Sciatic nerve (tissue), 2 donors: ENCODE measurements at regions not wholly inside any gene's neighbourhood (a gene's known extent, or its start where the extent isn't known, plus 50 kb on each side); places are given as distances from the start of the nearest gene placed in this dataset.
"Not testable (repeated sequence)": the region's sequence is repeated elsewhere in the genome, so short reads cannot be mapped to it uniquely, and the experiment has no call there.

Experiments
- ATAC-seq: fragments of 200-7000 bp; cut with Tn5 transposase; one replicate; pipeline ENCODE4 v1.9.1; 2020; ENCODE audit warnings: mild to moderate bottlenecking, moderate library complexity
- DNase-seq: peaks from one replicate; pipeline ENCODE4 v3.0.0-alpha.2; 2020; ENCODE audit warnings: low spot score
- intact Hi-C: fragments of 100-400 bp; cut with DNase I; formaldehyde crosslinking; loops from one replicate; pipeline ENCODE4 v1.14.2; 2022
- donor health status: DM: no; HTN: no; CAD: no.
- donor health status: DM: no; HTN: no; CAD: no.

- intact Hi-C loops: loop anchor here (5.0 kb wide), 1 partner anchor 1276 kb away; no protein-coding TSS in a partner anchor
- ATAC-seq, DNase-seq: not testable (repeated sequence)
Measured at GRCh38 chr2:175588213-175588612, 406.7 kb upstream of the ATP5MC3 start.

- ATAC-seq (no peak), DNase-seq (no peak)
- intact Hi-C loops: loop anchor here (5.0 kb wide), 1 partner anchor 1273 kb away; no protein-coding TSS in a partner anchor
Measured at GRCh38 chr2:175585496-175585895, 404.0 kb upstream of the ATP5MC3 start.

GRCh38 chr2:175580652-175581051 is 399.1 kb upstream of the ATP5MC3 start:
- ATAC-seq (no peak), DNase-seq (no peak)
- intact Hi-C loops: no loop called here

DNA sequence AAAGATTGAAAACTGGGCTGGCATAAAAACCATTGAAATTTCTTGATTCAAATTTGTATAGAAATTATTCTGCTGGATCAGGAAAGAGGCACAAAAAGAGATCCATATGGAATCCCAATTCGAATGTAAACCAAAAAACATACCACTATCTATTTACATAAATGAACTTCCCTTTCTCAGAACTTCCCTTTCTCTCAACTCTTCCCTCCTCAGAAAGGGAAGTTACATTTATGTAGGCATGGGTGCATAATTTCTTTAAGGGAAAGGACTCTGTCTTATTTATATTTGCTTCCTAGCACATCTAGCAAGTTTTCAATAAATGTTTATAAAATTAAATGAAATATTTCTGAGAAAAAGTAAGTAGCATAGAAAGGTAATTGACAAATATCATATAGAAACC is 398.1 kb upstream of the ATP5MC3 start:
- no peak for DNase-seq
- no peak for ATAC-seq
- intact Hi-C loops: no loop called here

DNA sequence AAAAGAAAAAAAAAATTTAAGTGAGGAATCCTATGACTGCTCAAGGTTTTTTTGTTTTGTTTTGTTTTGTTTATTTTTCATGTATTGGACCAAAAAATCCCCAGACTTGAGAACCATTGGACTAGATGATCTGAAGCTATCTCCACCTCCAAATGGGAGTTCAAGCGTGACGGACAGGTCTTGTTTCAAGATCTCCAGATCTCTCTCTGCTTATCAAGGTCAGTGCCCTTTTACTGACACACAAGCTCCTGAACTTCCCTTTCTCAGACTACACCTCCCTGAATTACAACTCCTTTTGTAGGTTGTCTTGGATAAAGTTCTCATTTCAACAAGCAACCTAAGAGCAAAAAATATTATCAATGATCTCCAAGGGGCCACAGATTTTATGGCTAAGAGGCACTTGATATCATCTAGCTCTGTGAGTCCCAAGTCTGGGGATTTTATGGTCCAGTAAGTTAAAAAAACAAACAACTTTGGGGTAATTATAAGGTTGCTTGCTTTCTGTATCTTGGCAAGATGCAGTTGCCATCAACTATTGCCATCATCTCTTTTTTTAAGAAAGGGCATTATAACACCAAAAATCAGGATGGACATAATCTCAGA is 396.0 kb upstream of the ATP5MC3 start:
- ATAC-seq (no peak), DNase-seq (no peak)
- intact Hi-C loops: no loop called here

DNA sequence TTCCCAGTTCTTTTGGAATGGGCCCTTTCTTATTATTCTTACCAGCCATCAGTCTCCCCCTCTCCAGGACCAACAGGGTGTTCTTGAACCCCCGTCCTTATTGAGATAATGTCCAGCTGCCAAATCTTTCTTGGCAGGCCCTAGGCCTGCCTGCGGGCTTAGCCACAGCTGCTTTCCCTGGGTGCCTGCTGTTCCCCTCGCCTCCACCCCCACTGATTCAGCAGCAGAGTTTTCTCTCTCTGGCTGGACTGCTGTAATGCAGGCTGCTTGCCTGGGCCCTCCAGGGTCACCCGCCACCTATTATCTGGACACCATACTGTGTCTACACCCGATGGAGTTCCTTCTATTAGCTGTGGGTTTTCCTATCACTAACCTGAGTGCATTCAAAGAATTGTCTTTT is 395.4 kb upstream of the ATP5MC3 start:
- no peak for ATAC-seq
- intact Hi-C loops: no loop called here
- DNase-seq: no peak

GRCh38 chr2:175576270-175576669 is 394.8 kb upstream of the ATP5MC3 start:
- ATAC-seq (no peak), DNase-seq (no peak)
- intact Hi-C loops: no loop called here

DNA sequence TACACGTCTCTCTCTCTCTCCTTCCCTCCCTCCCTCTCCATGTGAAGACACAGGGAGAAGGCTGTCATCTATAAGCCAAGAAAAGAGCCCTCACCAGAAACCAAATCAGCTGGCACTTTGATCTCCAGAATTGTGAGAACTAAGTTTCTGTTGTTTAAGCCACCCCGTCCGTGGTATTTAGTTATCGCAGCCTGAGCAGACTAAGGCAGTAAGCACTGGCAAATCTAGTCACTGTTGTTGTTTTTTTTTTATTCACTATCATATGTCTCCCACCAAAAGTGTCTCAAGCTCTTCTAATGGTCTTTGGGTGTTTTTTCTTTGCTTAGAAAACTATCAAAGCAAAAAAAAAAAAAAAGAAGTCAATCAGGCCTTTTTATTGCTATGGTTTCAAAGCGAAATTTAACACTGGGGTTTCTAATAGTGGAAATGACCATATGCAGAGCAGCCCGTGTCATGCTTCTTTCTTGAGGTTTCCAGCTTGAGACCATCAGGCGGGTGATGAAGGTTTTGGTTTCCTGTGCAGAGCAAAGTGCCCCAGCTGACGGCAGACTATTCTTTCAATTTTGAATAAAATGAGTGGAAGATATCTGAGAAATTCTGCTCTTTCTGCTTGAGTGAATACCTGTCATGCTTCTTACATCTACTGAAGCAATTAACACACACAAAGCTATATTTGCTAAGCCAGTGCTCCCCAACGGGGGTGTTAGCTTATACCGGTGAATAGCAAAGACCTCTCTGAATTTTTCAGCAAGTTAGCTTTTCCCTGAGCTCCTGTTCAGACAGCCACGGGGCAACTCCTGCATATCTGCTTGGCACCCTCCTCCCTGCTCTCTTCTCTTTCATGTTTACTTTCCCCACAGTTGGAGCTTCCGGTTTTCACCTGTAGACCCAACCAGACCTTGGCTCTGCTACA is 394.1 kb upstream of the ATP5MC3 start:
- intact Hi-C loops: no loop called here
- no peak for ATAC-seq
- no peak for DNase-seq

GRCh38 chr2:175574069-175574468 is 392.6 kb upstream of the ATP5MC3 start:
- intact Hi-C loops: no loop called here
- ATAC-seq (no peak), DNase-seq (no peak)

DNA sequence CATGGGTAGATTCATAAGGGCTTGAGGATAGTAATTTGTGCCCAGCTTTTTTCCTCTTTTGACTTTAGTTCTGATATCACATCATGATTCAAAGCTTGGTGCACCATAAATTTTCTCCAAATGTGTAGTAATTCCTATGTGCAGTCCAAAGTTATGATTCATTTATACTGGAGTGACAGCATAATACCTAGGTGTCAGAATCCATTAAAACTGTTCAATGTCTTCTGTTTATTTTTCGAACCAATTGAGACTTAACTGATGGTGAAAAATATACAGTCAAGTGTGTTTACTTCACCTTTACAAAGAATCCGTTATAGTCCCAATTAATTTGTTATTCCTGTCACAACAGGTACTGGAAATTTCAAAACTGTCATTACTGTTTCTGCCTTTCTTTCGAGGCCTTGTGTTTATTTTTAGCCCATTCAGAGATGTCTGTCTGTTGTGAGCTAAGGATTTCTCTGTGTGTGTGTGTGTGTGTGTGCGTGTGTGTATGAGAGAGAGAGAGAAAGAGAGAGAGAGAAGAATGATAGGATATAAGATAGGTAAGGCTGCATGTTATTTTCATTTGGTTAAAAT is 389.7 kb upstream of the ATP5MC3 start:
- DNase-seq (no peak), ATAC-seq (no peak)
- intact Hi-C loops: no loop called here

DNA sequence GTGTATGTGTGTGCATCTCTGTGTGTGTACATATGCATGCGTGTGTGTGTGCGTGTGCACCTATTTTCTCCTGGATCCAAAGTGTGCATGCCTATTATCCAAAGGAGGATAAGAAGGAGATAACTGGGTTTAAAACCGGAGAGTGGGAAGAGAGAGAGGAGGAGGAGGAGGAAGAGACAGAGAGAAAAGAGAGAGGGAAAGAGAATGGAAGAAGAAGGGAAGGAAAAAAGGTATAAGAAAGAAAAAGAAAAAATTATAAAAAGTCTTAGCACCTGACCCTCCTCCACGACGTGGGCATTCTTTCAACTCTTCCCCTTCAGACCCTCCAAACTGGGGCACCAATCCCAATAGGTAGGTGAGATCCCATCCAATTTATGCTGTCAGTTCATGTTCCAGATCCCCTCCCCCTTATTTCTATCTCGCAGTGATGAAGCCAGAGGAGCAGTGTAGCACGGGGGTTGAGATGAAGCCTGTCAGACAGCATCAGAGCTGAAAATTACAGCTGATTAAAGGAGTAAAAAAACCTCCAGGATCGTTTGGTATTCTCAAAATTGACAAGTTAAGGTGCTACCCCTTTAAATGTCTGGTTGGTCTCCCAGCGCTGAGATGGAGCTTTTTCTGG is 386.7 kb upstream of the ATP5MC3 start:
- no peak for ATAC-seq
- intact Hi-C loops: no loop called here
- DNase-seq: no peak

DNA sequence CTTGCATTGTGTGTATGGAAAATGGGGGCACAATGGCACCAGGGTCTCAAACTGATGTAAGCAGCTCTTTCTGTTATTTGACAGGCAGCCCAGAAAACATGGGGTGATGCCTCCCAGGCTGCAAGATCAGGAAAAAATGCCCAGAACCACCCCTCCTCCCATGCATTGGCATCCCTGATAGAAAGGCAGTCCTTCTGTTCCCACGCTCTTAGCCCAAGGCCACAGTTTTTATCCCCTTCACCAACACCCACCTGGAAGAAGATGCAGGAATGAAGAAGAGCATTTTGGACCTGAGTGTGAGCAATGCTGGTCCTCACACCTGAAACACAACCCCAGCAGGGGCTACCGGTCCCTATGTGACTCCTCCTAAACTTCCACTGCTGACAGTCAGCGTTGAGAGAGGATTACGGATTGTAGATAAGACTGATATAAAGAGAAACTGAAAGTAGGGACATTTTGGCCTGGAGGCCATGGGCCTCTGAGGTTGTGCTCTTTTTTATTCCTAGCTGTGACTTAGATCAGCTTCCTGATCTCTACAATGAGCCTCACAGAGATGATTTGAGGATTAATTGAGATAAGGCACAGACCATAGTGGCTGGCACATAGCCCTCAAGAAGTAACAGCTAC is 386.0 kb upstream of the ATP5MC3 start:
- intact Hi-C loops: no loop called here
- ATAC-seq: no peak

GRCh38 chr2:175560521-175561169 is 379.1 kb upstream of the ATP5MC3 start:
- DNase-seq (no peak), ATAC-seq (no peak)
- intact Hi-C loops: no loop called here

More for the DNA sequence above, 386.0 kb upstream of the ATP5MC3 start:
- no peak for DNase-seq

DNA sequence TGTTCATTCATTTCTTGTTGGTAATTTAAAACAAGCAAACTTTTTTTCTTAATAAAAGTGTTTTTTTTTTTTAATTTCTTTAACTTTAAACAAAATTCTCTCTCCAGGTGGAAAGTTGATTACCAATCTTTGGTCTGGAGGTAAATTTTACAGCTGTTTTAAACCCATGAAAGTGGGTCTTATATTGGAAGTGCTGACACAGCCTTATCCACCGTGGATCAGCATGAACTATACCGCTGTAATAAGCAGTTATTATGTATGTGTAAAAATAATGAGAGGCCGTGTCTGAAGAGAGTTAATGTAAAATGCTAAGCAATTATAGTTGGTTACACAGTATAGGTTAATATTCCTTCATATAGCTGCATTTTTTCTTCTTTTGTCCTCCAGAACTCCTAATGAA is 378.1 kb upstream of the ATP5MC3 start:
- no peak for DNase-seq
- intact Hi-C loops: no loop called here
- ATAC-seq: no peak

DNA sequence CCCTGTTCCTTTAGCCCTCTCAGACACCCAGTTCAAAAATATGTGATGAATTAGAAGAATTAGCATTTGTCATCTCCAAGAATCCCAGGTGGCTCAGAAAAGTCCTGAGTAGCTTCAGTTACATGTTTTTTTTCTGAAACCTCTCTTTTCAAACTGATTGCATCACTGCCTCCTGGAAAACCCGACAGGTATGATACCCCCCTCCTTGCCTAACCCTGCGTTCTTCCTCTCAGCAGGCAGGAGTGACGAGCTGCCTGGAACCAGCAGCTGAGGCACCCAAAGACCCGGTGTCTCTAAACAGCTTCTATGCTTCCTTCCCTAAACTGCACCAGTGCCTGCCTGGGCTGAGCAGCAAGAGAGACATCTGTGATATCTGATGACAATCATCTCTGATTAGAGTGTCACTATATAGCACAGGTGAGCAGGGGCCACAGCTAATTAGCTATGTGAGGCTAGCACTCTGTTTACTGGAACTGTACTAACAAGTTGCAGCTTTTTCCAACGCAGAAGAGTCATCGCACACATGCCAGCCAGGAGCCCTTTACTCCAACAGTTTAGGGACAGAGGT is 376.4 kb upstream of the ATP5MC3 start:
- ATAC-seq (no peak), DNase-seq (no peak)
- intact Hi-C loops: no loop called here

GRCh38 chr2:175553910-175554309 is 372.4 kb upstream of the ATP5MC3 start:
- intact Hi-C loops: no loop called here

DNA sequence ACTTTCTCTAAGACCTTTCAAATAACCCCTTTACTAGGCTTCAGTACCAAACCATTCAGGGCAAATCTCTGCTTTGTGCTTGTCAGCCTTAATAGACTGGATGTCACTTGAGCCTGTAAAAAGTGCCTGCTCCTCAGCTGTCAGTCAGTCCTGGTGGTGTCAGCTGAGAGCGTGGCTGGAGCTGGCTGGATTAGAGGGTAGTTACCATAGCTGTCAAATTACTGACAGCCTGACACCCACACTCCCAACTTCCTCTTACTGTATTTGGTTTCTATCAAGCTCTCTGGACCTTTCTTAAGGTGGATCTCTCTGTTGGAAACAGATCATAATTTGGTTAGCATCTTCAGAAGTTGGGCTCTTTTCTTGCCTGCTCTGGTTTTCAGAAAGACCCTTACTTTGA is 371.4 kb upstream of the ATP5MC3 start:
- DNase-seq (no peak), ATAC-seq (no peak)
- intact Hi-C loops: no loop called here

More at GRCh38 chr2:175553910-175554309, 372.4 kb upstream of the ATP5MC3 start:
- DNase-seq: no peak
- ATAC-seq: no peak

DNA sequence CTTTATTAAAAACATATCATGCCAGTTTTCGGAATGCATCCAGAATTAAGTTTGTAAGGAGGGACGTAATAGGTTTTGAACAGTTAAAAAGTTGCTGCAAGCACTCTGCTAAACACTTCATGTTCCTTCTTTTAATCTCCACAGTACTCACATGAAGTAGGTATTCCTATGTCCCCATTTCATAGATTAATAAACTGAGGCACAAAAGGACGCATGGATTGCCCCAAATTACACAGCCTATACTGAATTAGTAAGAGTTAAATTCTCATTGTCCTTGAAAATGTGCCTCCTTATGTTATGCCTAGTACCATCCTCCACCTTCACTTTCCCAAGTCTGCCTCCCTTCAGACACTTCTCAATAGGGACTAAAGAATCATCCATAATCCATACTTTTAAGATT is 358.9 kb upstream of the ATP5MC3 start:
- DNase-seq (no peak), ATAC-seq (no peak)
- intact Hi-C loops: no loop called here
